ENCODE measurements at regions not wholly inside any gene's neighbourhood (a gene's known extent, or its start where the extent isn't known, plus 50 kb on each side); places are given as distances from the start of the nearest gene placed in this dataset.

DNA sequence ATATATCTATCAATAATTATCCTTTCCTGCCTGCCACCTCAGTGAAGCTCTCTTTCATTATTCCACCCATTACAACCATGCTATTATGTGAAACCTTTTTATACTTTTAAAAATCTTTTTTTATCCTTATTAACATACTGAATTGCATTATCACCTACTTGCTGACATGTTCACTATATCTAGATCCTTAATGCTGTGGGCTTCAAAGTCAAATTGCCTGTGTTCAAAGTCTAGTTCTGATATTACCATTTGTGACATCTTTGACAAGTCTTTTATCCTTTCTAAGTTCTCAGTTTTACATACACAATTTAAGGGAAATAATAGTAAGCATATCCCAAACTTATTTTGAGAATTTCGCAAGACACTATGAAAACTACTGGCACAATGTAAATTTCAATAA is 2239.4 kb downstream of the LRRC4C start:
- TF ChIP-seq, protein P1, sequence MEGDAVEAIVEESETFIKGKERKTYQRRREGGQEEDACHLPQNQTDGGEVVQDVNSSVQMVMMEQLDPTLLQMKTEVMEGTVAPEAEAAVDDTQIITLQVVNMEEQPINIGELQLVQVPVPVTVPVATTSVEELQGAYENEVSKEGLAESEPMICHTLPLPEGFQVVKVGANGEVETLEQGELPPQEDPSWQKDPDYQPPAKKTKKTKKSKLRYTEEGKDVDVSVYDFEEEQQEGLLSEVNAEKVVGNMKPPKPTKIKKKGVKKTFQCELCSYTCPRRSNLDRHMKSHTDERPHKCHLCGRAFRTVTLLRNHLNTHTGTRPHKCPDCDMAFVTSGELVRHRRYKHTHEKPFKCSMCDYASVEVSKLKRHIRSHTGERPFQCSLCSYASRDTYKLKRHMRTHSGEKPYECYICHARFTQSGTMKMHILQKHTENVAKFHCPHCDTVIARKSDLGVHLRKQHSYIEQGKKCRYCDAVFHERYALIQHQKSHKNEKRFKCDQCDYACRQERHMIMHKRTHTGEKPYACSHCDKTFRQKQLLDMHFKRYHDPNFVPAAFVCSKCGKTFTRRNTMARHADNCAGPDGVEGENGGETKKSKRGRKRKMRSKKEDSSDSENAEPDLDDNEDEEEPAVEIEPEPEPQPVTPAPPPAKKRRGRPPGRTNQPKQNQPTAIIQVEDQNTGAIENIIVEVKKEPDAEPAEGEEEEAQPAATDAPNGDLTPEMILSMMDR (IDR thresholded peaks at IDR 0.05): no peak
- no peak for TF ChIP-seq POLR2A (IDR thresholded peaks at IDR 0.05)
